K562 (cell line): ENCODE measurements at regions not wholly inside any gene's neighbourhood (a gene's known extent, or its start where the extent isn't known, plus 50 kb on each side); places are given as distances from the start of the nearest gene placed in this dataset.

Source experiments
- ATAC-seq: fragments of 200-7000 bp; cut with Tn5 transposase; 3 replicates; pipeline ENCODE4 v1.9.1; 2020; ENCODE audit warnings: moderate library complexity
- BruUV-seq: library from RNA; stranded (reverse); fragments of 400-500 nt; replicated peaks from 2 replicates; lab custom pipeline; 2021; lab: Mats Ljungman, UMichigan
- CTCF ChIA-PET: fragments of 300-600 bp; formaldehyde crosslinking; extraction: SDS; loops from one replicate; lab custom pipeline; 2021; ENCODE audit warnings: low intra/inter-chr PET ratio; lab: Yijun Ruan, JAX
- POLR2A ChIA-PET: fragments of 300-600, 350-650 bp; sonication (Branson Sonifier 250); formaldehyde crosslinking; extraction: SDS; loops from one replicate; lab custom pipeline; 2021; ENCODE audit warnings: antibody characterized with exemption, inconsistent platforms; lab: Yijun Ruan, JAX
- DNase-seq, 4 experiments: peaks; one replicate each; pipeline versions ENCODE4 v3.0.0 to v3.0.0-alpha.2; 2011 to 2018; ENCODE audit warnings: low spot score in 3 of 4, mixed read lengths in 3 of 4; ENCODE audit errors: extremely low read depth in 1 of 4
- FAIRE-seq: peaks from 2 replicates; lab custom pipeline; 2011; peaks lifted over from hg19 to GRCh38; lab: Jason Lieb, UNC
- H2AFZ ChIP-seq: 2 replicates; pipeline ENCODE4 v1.6.0; 2011; ENCODE audit warnings: low read depth, low read length, control low read depth, inconsistent platforms
- H3K27ac ChIP-seq: fragments of 200-600 bp; 3 replicates; pipeline ENCODE4 v1.8.0; 2011; ENCODE audit warnings: low read depth, mild to moderate bottlenecking, control low read depth, inconsistent platforms, low read length, moderate library complexity, mixed read lengths; ENCODE audit errors: extremely low read depth
- H3K27me3 ChIP-seq, 2 experiments: fragments of 300-600 bp in 1 of 2; 2 replicates in 1 of 2; 3 replicates in 1 of 2; pipeline versions ENCODE4 v1.6.0 to v1.8.0; 2011; ENCODE audit warnings: inconsistent platforms in 2 of 2, low read length in 2 of 2, mild to moderate bottlenecking in 1 of 2, mixed read lengths in 1 of 2, moderate library complexity in 1 of 2; ENCODE audit not compliant: control insufficient read depth in 2 of 2, insufficient read depth in 2 of 2
- H3K36me3 ChIP-seq: fragments of 300-600 bp; 3 replicates; pipeline ENCODE4 v1.8.0; 2011; ENCODE audit warnings: mild to moderate bottlenecking, low read length, inconsistent platforms; ENCODE audit not compliant: control insufficient read depth, insufficient read depth
- H3K4me1 ChIP-seq, 2 experiments: fragments of 200-600 bp in 1 of 2; replicated peaks in 1 of 2; 2 replicates in 1 of 2; 3 replicates in 1 of 2; pipeline versions ENCODE4 v1.5.1 to v1.8.0; 2011; ENCODE audit warnings: inconsistent platforms in 2 of 2, low read length in 2 of 2, mild to moderate bottlenecking in 1 of 2, mixed read lengths in 1 of 2, moderate library complexity in 1 of 2; ENCODE audit not compliant: control insufficient read depth in 2 of 2, insufficient read depth in 2 of 2
- H3K4me2 ChIP-seq: 2 replicates; pipeline ENCODE4 v1.6.1; 2011; ENCODE audit warnings: low read length, control low read depth, inconsistent platforms, mixed read lengths; ENCODE audit not compliant: insufficient read depth
- H3K4me3 ChIP-seq: fragments of 200-600 bp; sonication (generic), shearing (Covaris generic); 2 replicates; pipeline ENCODE4 v1.5.1; 2016; ENCODE audit warnings: control low read depth, inconsistent platforms
- H3K79me2 ChIP-seq: fragments of 200-600 bp; 3 replicates; pipeline ENCODE4 v1.8.0; 2011; ENCODE audit warnings: low read length, inconsistent platforms; ENCODE audit not compliant: control insufficient read depth, insufficient read depth
- H3K9ac ChIP-seq, 2 experiments: 2 replicates each; pipeline versions ENCODE4 v1.6.0 to v1.6.1; 2011; ENCODE audit warnings: low read depth in 2 of 2, low read length in 2 of 2, control low read depth in 1 of 2, inconsistent platforms in 1 of 2, mild to moderate bottlenecking in 1 of 2, mixed read lengths in 1 of 2; ENCODE audit not compliant: insufficient read depth in 1 of 2
- H3K9me1 ChIP-seq: one replicate; pipeline ENCODE4 v1.6.0; 2011; ENCODE audit warnings: inconsistent platforms, mild to moderate bottlenecking, low read length, moderate library complexity; ENCODE audit not compliant: control insufficient read depth, insufficient read depth
- H3K9me3 ChIP-seq: replicated peaks from 2 replicates; pipeline ENCODE4 v1.5.1; 2011; ENCODE audit warnings: low read depth, low read length, inconsistent platforms; ENCODE audit not compliant: control insufficient read depth, insufficient read depth
- H4K20me1 ChIP-seq: replicated peaks from 2 replicates; pipeline ENCODE4 v1.6.1; 2011; ENCODE audit warnings: low read length, inconsistent platforms, mixed read lengths; ENCODE audit not compliant: control insufficient read depth, insufficient read depth
- CBX8 ChIP-seq: fragments of 200-600 bp; sonication (generic); IDR thresholded peaks from 2 replicates; pipeline ENCODE4 v1.6.1; 2012; ENCODE audit warnings: borderline replicate concordance, mixed run types, low read depth, mild to moderate bottlenecking, moderate library complexity, mixed read lengths, low read length, control low read depth, inconsistent platforms; ENCODE audit not compliant: poor library complexity, severe bottlenecking; ENCODE audit errors: extremely low read depth
- DLX4 ChIP-seq: fragments of 250-450 bp; sonication (Bioruptor Pico); IDR thresholded peaks from 2 replicates; pipeline ENCODE4 v1.6.1; 2021; ENCODE audit warnings: mild to moderate bottlenecking
- HIVEP1 ChIP-seq: fragments of 250-450 bp; sonication (Bioruptor Pico); IDR thresholded peaks from 2 replicates; pipeline ENCODE4 v1.4.0; 2020; ENCODE audit warnings: mild to moderate bottlenecking
- KLF6 ChIP-seq: fragments of 250-450 bp; sonication (Bioruptor Pico); IDR thresholded peaks from 2 replicates; pipeline ENCODE4 v1.4.0; 2020; ENCODE audit warnings: mild to moderate bottlenecking, moderate library complexity, borderline replicate concordance
- MYC ChIP-seq, 2 experiments: fragments of 250-450 bp in 1 of 2; sonication (Bioruptor Pico) in 1 of 2; IDR thresholded peaks; 2 replicates each; pipeline versions ENCODE4 v1.5.1 to v1.6.1; 2012 to 2021; ENCODE audit warnings: low read depth in 2 of 2, borderline replicate concordance in 1 of 2, improper control_type of control experiment in 1 of 2, low read length in 1 of 2, mild to moderate bottlenecking in 1 of 2, moderate library complexity in 1 of 2
- RCOR1 ChIP-seq, 2 experiments: IDR thresholded peaks; 2 replicates each; pipeline ENCODE4 v1.6.1; 2012; ENCODE audit warnings: low read depth in 2 of 2, low read length in 2 of 2, borderline replicate concordance in 1 of 2, improper control_type of control experiment in 1 of 2
- RERE ChIP-seq: sonication (generic); formaldehyde crosslinking; IDR thresholded peaks from 2 replicates; pipeline ENCODE4 v1.8.0; 2023; ENCODE audit warnings: missing genetic modification reagents, mild to moderate bottlenecking, borderline replicate concordance
- SMAD4 ChIP-seq: fragments of 250-450 bp; sonication (Bioruptor Pico); conservative IDR thresholded peaks from 2 replicates; pipeline ENCODE4 v1.8.0; 2021; ENCODE audit warnings: inconsistent platforms, mild to moderate bottlenecking, moderate library complexity
- SNRNP70 ChIP-seq: fragments of 200-400 bp; formaldehyde crosslinking; optimal IDR thresholded peaks from 2 replicates; pipeline ENCODE3; 2017; ENCODE audit warnings: low read depth, low read length
- ZNF184 ChIP-seq: sonication (generic); formaldehyde crosslinking; IDR thresholded peaks from 2 replicates; pipeline ENCODE4 v1.5.0; 2020; ENCODE audit warnings: missing genetic modification reagents
- ZNF197 ChIP-seq: fragments of 200-800 bp; sonication (Bioruptor generic); IDR thresholded peaks from 2 replicates; pipeline ENCODE4 v1.6.1; 2016; ENCODE audit warnings: low read depth, missing genetic modification characterization, missing compliant biosample characterization
- ZNF695 ChIP-seq: fragments of 450-650 bp; formaldehyde crosslinking; IDR thresholded peaks from 2 replicates; pipeline ENCODE4 v1.4.0; 2020; ENCODE audit warnings: mild to moderate bottlenecking, moderate library complexity
- ZNF699 ChIP-seq: fragments of 250-450 bp; sonication (Bioruptor Pico); IDR thresholded peaks from 2 replicates; pipeline ENCODE4 v1.8.0; 2021; ENCODE audit warnings: mild to moderate bottlenecking, moderate library complexity; ENCODE audit not compliant: insufficient replicate concordance
- WGBS: fragments of 100-300 bp; shearing (Covaris generic); methylation state at CpG from one replicate; pipeline ENCODE4 v1.1.6; 2016; ENCODE audit warnings: low coverage, mixed read lengths; ENCODE audit not compliant: insufficient coverage; ENCODE audit errors: missing lambda C conversion rate; 5-methylcytosine and 5-hydroxymethylcytosine counted together
- in situ Hi-C: fragments of 300-500 bp; cut with MboI; formaldehyde crosslinking; loops from 4 replicates; pipeline ENCODE4 v1.15.0; 2018; ENCODE audit warnings: inconsistent platforms, mixed read lengths
- intact Hi-C: fragments of 100-400 bp; cut with micrococcal nuclease; formaldehyde crosslinking; loops from 2 replicates; pipeline ENCODE4 v1.14.2; 2022

GRCh38 chr18:30415903-30416302 is 626.6 kb downstream of the DSC3 start:
- CTCF ChIA-PET: no interaction called here
- Histone ChIP-seq H4K20me1 (no peaks in the 10 kb centered on the region), H3K9ac (no peak overlapping the region), H3K4me1 (no peaks in the 10 kb centered on the region), H3K4me3 (no peak overlapping the region), H3K27ac (no peak overlapping the region), H3K9me1 (no peaks in the 10 kb centered on the region), H3K27me3 (no peaks in the 10 kb centered on the region), H3K79me2 (no peaks in the 10 kb centered on the region), H3K9me3 (0 out of 2 replicates have a peak, but pooled peaks cover 2% of the 10 kb centered on the region), H3K4me2 (no peak overlapping the region), H3K36me3 (no peaks in the 10 kb centered on the region), H2AFZ (no peak overlapping the region)
- ATAC-seq: no peak
- no peak for FAIRE-seq
- TF ChIP-seq HIVEP1 (no peak), ZNF695 (CRISPR knock-in tag) (no peak), ZNF699 (CRISPR knock-in tag) (no peak), KLF6 (no peak), DLX4 (no peak), RCOR1 (IDR thresholded peaks at IDR 0.05; ENCODE audit: borderline replicate concordance in 1 of 2, low read depth in 2 of 2, low read length in 2 of 2) (no peak), SNRNP70 (no peak), CBX8 (no peak), ZNF184 (CRISPR knock-in tag) (no peak), RERE (no peak), ZNF197 (CRISPR knock-in tag) (no peak), MYC (IDR thresholded peaks at IDR 0.05; ENCODE audit: low read depth, low read length) (no peak), MYC (CRISPR knock-in tag; IDR thresholded peaks at IDR 0.05; ENCODE audit: borderline replicate concordance, low read depth) (no peak), SMAD4 (no peak)
- no TSS peak for BruUV-seq
- DNase-seq: no peak
- POLR2A ChIA-PET: no interaction called here
- intact Hi-C loops: no loop called here
- in situ Hi-C loops: no loop called here
- 0% methylated on average over 2 of the region's 2 CpGs for WGBS
